ENCODE measurements at regions not wholly inside any gene's neighbourhood (a gene's known extent, or its start where the extent isn't known, plus 50 kb on each side); places are given as distances from the start of the nearest gene placed in this dataset.

GRCh38 chr2:194385376-194385775, 1271.7 kb upstream of the SLC39A10 start:
- TF ChIP-seq CTCF (IDR thresholded peaks at IDR 0.05; ENCODE audit: low read length), result no peak
- no peak for TF ChIP-seq EZH2 (optimal IDR thresholded peaks at IDR 0.05; ENCODE audit: low read depth, low read length)
